ENCODE measurements at regions not wholly inside any gene's neighbourhood (a gene's known extent, or its start where the extent isn't known, plus 50 kb on each side); places are given as distances from the start of the nearest gene placed in this dataset.

GRCh38 chr6:30265594-30265993 lies 52.4 kb upstream of the TRIM26 start:
- WGBS (ENCODE audit: insufficient coverage), result no CpG with 5 or more reads among the region's 2 CpGs

GRCh38 chr6:30265181-30265580 lies 52.0 kb upstream of the TRIM26 start:
- no peak overlapping the region for H3K27ac Mint-ChIP-seq
- Histone ChIP-seq H3K79me2 (ENCODE audit: insufficient read depth, low read length) (no peaks in the 10 kb centered on the region), H3K36me3 (replicated peaks in 1 of 2; ENCODE audit: control insufficient read depth in 1 of 2, insufficient read depth in 2 of 2, low read length in 2 of 2) (no peaks in the 10 kb centered on the region), H3K27me3 (ENCODE audit: control insufficient read depth in 2 of 2, insufficient read depth in 2 of 2, low read length in 2 of 2) (peaks cover 6 to 8% of the 10 kb centered on the region in 2 donors), H3K27ac (ENCODE audit: low read depth in 1 of 2, low read length in 2 of 2) (no peak overlapping the region), H4K20me1 (ENCODE audit: insufficient read depth, low read length) (no peaks in the 10 kb centered on the region), H3K9me3 (replicated peaks in 1 of 2; ENCODE audit: control insufficient read depth in 1 of 2, insufficient read depth in 1 of 2, low read length in 2 of 2) (peaks cover 0 to 6% of the 10 kb centered on the region in 2 donors), H3K9ac (ENCODE audit: insufficient read depth, low read length, poor library complexity, severe bottlenecking) (no peak overlapping the region), H2AFZ (ENCODE audit: insufficient read depth, low read depth, low read length, poor library complexity, severe bottlenecking) (no peak overlapping the region), H3K4me3 (replicated peaks in 1 of 3; ENCODE audit: low read depth in 2 of 3, low read length in 3 of 3) (no peak overlapping the region), H3K4me1 (ENCODE audit: control insufficient read depth in 1 of 2, insufficient read depth in 2 of 2, low read length in 2 of 2) (peaks cover 3 to 4% of the 10 kb centered on the region in 2 donors), H3K4me2 (replicated peaks; ENCODE audit: extremely low read depth, low read length, poor library complexity, severe bottlenecking) (no peak overlapping the region)
- DNase-seq, result no peak
- H3K4me3 Mint-ChIP-seq, result no peak overlapping the region
- no peak for TF ChIP-seq CTCF (IDR thresholded peaks at IDR 0.05)
- 100% methylated on average over 2 of the region's 4 CpGs for WGBS (ENCODE audit: insufficient coverage)
- H3K9me3 Mint-ChIP-seq, result peaks cover 2 to 8% (median 6%) of the 10 kb centered on the region in 7 donors
- peaks cover 13 to 25% of the 10 kb centered on the region in 2 donors for H3K36me3 Mint-ChIP-seq
- intact Hi-C loops (cut with micrococcal nuclease), result no loop called here
- peaks cover 8% of the 10 kb centered on the region for H3K4me1 Mint-ChIP-seq
- peaks cover 9 to 19% (median 17%) of the 10 kb centered on the region in 3 donors for H3K27me3 Mint-ChIP-seq (ENCODE audit: low read depth in 3 of 3)

More at GRCh38 chr6:30265594-30265993, 52.4 kb upstream of the TRIM26 start:
- DNase-seq, result no peak
- Mint-ChIP-seq H3K36me3 (peaks cover 13 to 25% of the 10 kb centered on the region in 2 donors), H3K9me3 (peaks cover 2 to 8% (median 7%) of the 10 kb centered on the region in 7 donors), H3K27me3 (ENCODE audit: low read depth in 3 of 3) (peaks cover 5 to 15% (median 13%) of the 10 kb centered on the region in 3 donors), H3K4me3 (no peak overlapping the region), H3K27ac (no peak overlapping the region), H3K4me1 (peaks cover 5% of the 10 kb centered on the region)
- intact Hi-C loops (cut with micrococcal nuclease), result no loop called here
- Histone ChIP-seq H3K36me3 (replicated peaks in 1 of 2; ENCODE audit: control insufficient read depth in 1 of 2, insufficient read depth in 2 of 2, low read length in 2 of 2) (no peaks in the 10 kb centered on the region), H3K4me3 (replicated peaks in 1 of 3; ENCODE audit: low read depth in 2 of 3, low read length in 3 of 3) (no peak overlapping the region), H3K79me2 (ENCODE audit: insufficient read depth, low read length) (no peaks in the 10 kb centered on the region), H3K9ac (ENCODE audit: insufficient read depth, low read length, poor library complexity, severe bottlenecking) (no peak overlapping the region), H3K4me1 (ENCODE audit: control insufficient read depth in 1 of 2, insufficient read depth in 2 of 2, low read length in 2 of 2) (no peaks in the 10 kb centered on the region), H3K27me3 (ENCODE audit: control insufficient read depth in 2 of 2, insufficient read depth in 2 of 2, low read length in 2 of 2) (peaks cover 2 to 4% of the 10 kb centered on the region in 2 donors), H3K9me3 (replicated peaks in 1 of 2; ENCODE audit: control insufficient read depth in 1 of 2, insufficient read depth in 1 of 2, low read length in 2 of 2) (peaks cover 0 to 6% of the 10 kb centered on the region in 2 donors), H2AFZ (ENCODE audit: insufficient read depth, low read depth, low read length, poor library complexity, severe bottlenecking) (no peak overlapping the region), H3K27ac (ENCODE audit: low read depth in 1 of 2, low read length in 2 of 2) (no peak overlapping the region), H4K20me1 (ENCODE audit: insufficient read depth, low read length) (no peaks in the 10 kb centered on the region), H3K4me2 (replicated peaks; ENCODE audit: extremely low read depth, low read length, poor library complexity, severe bottlenecking) (no peak overlapping the region)
- no peak for TF ChIP-seq CTCF (IDR thresholded peaks at IDR 0.05)
